Endothelial cell of umbilical vein (primary cell): ENCODE measurements at regions not wholly inside any gene's neighbourhood (a gene's known extent, or its start where the extent isn't known, plus 50 kb on each side); places are given as distances from the start of the nearest gene placed in this dataset.

Source experiments
- BruUV-seq: library from RNA; stranded (reverse); fragments of 400-500 nt; replicated peaks from 2 replicates; lab custom pipeline; 2021; lab: Mats Ljungman, UMichigan
- CTCF ChIA-PET: fragments of 300-600, 350-600 bp; sonication (Branson Sonifier 250); formaldehyde crosslinking; loops from one replicate; lab custom pipeline; 2021; ENCODE audit warnings: antibody characterized with exemption, inconsistent platforms; lab: Charles Lee
- POLR2A ChIA-PET: fragments of 300-600, 350-600 bp; sonication (Branson Sonifier 250); formaldehyde crosslinking; loops from one replicate; lab custom pipeline; 2021; ENCODE audit warnings: antibody characterized with exemption, inconsistent platforms; lab: Charles Lee
- DNase-seq: peaks from one replicate; pipeline ENCODE4 v3.0.0-alpha.2; 2011; ENCODE audit warnings: low read depth, low spot score
- FAIRE-seq: peaks from 2 replicates; lab custom pipeline; 2011; peaks lifted over from hg19 to GRCh38; lab: Jason Lieb, UNC
- H2AFZ ChIP-seq: 2 replicates; pipeline ENCODE4 v1.6.0; 2012; ENCODE audit warnings: low read depth, low read length, control low read depth, inconsistent platforms
- H3K27ac ChIP-seq: 2 replicates; pipeline ENCODE4 v1.5.1; 2011; ENCODE audit warnings: low read depth, mild to moderate bottlenecking, control low read depth, low read length, moderate library complexity; ENCODE audit not compliant: insufficient read depth
- H3K27me3 ChIP-seq, 2 experiments: 2 replicates each; pipeline versions ENCODE4 v1.6.0 to v1.6.1; 2011; ENCODE audit warnings: low read length in 2 of 2, mixed read lengths in 1 of 2; ENCODE audit not compliant: control insufficient read depth in 2 of 2, insufficient read depth in 2 of 2
- H3K36me3 ChIP-seq, 2 experiments: 2 replicates in 1 of 2; 3 replicates in 1 of 2; pipeline ENCODE4 v1.5.1; 2011; ENCODE audit warnings: low read length in 2 of 2, mild to moderate bottlenecking in 1 of 2, moderate library complexity in 1 of 2; ENCODE audit not compliant: control insufficient read depth in 2 of 2, insufficient read depth in 2 of 2; ENCODE audit errors: extremely low read depth in 1 of 2
- H3K4me1 ChIP-seq: 3 replicates; pipeline ENCODE4 v1.5.1; 2011; ENCODE audit warnings: mild to moderate bottlenecking, low read length; ENCODE audit not compliant: control insufficient read depth, insufficient read depth; ENCODE audit errors: extremely low read depth
- H3K4me2 ChIP-seq: 2 replicates; pipeline ENCODE4 v1.6.1; 2011; ENCODE audit warnings: low read length, control low read depth, mixed read lengths; ENCODE audit not compliant: insufficient read depth
- H3K4me3 ChIP-seq, 3 experiments: fragments of 200-600 bp in 1 of 3; sonication (generic), shearing (Covaris generic) in 1 of 3; replicated peaks in 1 of 3; 2 replicates each; pipeline ENCODE4 v1.5.1; 2011 to 2016; ENCODE audit warnings: control low read depth in 3 of 3, low read length in 3 of 3, mild to moderate bottlenecking in 2 of 3, inconsistent platforms in 1 of 3, low read depth in 1 of 3, moderate library complexity in 1 of 3; ENCODE audit not compliant: insufficient read depth in 1 of 3
- H3K79me2 ChIP-seq: 2 replicates; pipeline ENCODE4 v1.6.0; 2012; ENCODE audit warnings: low read length, inconsistent platforms; ENCODE audit not compliant: control insufficient read depth, insufficient read depth
- H3K9ac ChIP-seq: replicated peaks from 2 replicates; pipeline ENCODE3; 2011; ENCODE audit warnings: low read length, control low read depth; ENCODE audit not compliant: insufficient read depth; ENCODE audit errors: extremely low read depth
- H3K9me1 ChIP-seq: replicated peaks from 3 replicates; pipeline ENCODE4 v1.6.0; 2011; ENCODE audit warnings: mild to moderate bottlenecking, low read length; ENCODE audit not compliant: control insufficient read depth, insufficient read depth; ENCODE audit errors: extremely low read depth
- H3K9me3 ChIP-seq: replicated peaks from 2 replicates; pipeline ENCODE4 v1.5.1; 2012; ENCODE audit warnings: low read length, inconsistent platforms; ENCODE audit not compliant: control insufficient read depth, insufficient read depth
- H4K20me1 ChIP-seq: replicated peaks from 2 replicates; pipeline ENCODE3; 2011; ENCODE audit warnings: mild to moderate bottlenecking, low read length; ENCODE audit not compliant: control insufficient read depth, insufficient read depth; ENCODE audit errors: extremely low read depth
- EZH2 ChIP-seq: IDR thresholded peaks from 2 replicates; pipeline ENCODE4 v1.6.1; 2012; ENCODE audit warnings: borderline replicate concordance, low read depth, mild to moderate bottlenecking, moderate library complexity, low read length, inconsistent platforms; ENCODE audit not compliant: severe bottlenecking
- FOS ChIP-seq: IDR thresholded peaks from 2 replicates; pipeline ENCODE4 v1.6.1; 2011; ENCODE audit warnings: mild to moderate bottlenecking, low read length, moderate library complexity, borderline replicate concordance; ENCODE audit not compliant: insufficient read depth
- GATA2 ChIP-seq: IDR thresholded peaks from 2 replicates; pipeline ENCODE4 v1.7.0; 2011; ENCODE audit warnings: low read depth, mild to moderate bottlenecking, moderate library complexity, mixed read lengths, low read length; ENCODE audit not compliant: insufficient read length, insufficient read depth
- JUN ChIP-seq: IDR thresholded peaks from 2 replicates; pipeline ENCODE4 v1.6.1; 2011; ENCODE audit warnings: borderline replicate concordance, low read depth; ENCODE audit not compliant: insufficient read length, insufficient read depth
- MYC ChIP-seq: IDR thresholded peaks from one replicate; pipeline ENCODE4 v1.6.1; 2011; ENCODE audit warnings: mild to moderate bottlenecking, low read depth, low read length
- POLR2A ChIP-seq: IDR thresholded peaks from 2 replicates; pipeline ENCODE4 v1.6.1; 2012; ENCODE audit warnings: low read depth, mild to moderate bottlenecking, control low read depth, low read length
- POLR2AphosphoS5 ChIP-seq: IDR thresholded peaks from 2 replicates; pipeline ENCODE4 v1.6.1; 2012; ENCODE audit warnings: low read depth, mild to moderate bottlenecking, control low read depth, low read length, moderate library complexity; ENCODE audit not compliant: insufficient read depth
- dilution Hi-C: fragments of 300-500 bp; cut with MboI; formaldehyde crosslinking; loops from one replicate; pipeline ENCODE4 v1.15.0; 2019; ENCODE audit warnings: low sequenced_read_pairs; ENCODE audit not compliant: extremely low pct_ligation_motif_present
- intact Hi-C: fragments of 100-400 bp; cut with micrococcal nuclease; formaldehyde crosslinking; loops from one replicate; pipeline ENCODE4 v1.10.0; 2022
- TF ChIP-seq, protein P1 (sequence below), 2 donors: IDR thresholded peaks; 1 replicate in 1 of 2; 2 replicates in 1 of 2; pipeline ENCODE4 v1.5.1; 2011; ENCODE audit warnings: low read length in 2 of 2, mild to moderate bottlenecking in 2 of 2, moderate library complexity in 2 of 2, control low read depth in 1 of 2, inconsistent platforms in 1 of 2, low read depth in 1 of 2; ENCODE audit not compliant: insufficient read depth in 1 of 2; ENCODE audit errors: extremely low read depth in 1 of 2
- TF ChIP-seq, protein P2 (sequence below): IDR thresholded peaks from 2 replicates; pipeline ENCODE4 v1.6.1; 2011; ENCODE audit not compliant: insufficient read depth, insufficient read length

- Histone ChIP-seq H3K4me2 (no peak overlapping the region), H3K27me3 (no peaks in the 10 kb centered on the region), H3K27ac (no peak overlapping the region), H2AFZ (no peak overlapping the region), H3K9me1 (no peaks in the 10 kb centered on the region), H3K4me1 (no peaks in the 10 kb centered on the region), H3K9me3 (no peaks in the 10 kb centered on the region), H4K20me1 (no peaks in the 10 kb centered on the region), H3K36me3 (no peaks in the 10 kb centered on the region), H3K4me3 (no peak overlapping the region), H3K9ac (no peak overlapping the region), H3K79me2 (no peaks in the 10 kb centered on the region)
- intact Hi-C loops (no loop called here), dilution Hi-C loops (no loop called here)
- ChIA-PET POLR2A (no interaction called here), CTCF (no interaction called here)
- DNase-seq (no peak), FAIRE-seq (no peak)
- no TSS peak for BruUV-seq
- TF ChIP-seq, protein P1, sequence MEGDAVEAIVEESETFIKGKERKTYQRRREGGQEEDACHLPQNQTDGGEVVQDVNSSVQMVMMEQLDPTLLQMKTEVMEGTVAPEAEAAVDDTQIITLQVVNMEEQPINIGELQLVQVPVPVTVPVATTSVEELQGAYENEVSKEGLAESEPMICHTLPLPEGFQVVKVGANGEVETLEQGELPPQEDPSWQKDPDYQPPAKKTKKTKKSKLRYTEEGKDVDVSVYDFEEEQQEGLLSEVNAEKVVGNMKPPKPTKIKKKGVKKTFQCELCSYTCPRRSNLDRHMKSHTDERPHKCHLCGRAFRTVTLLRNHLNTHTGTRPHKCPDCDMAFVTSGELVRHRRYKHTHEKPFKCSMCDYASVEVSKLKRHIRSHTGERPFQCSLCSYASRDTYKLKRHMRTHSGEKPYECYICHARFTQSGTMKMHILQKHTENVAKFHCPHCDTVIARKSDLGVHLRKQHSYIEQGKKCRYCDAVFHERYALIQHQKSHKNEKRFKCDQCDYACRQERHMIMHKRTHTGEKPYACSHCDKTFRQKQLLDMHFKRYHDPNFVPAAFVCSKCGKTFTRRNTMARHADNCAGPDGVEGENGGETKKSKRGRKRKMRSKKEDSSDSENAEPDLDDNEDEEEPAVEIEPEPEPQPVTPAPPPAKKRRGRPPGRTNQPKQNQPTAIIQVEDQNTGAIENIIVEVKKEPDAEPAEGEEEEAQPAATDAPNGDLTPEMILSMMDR (IDR thresholded peaks at IDR 0.05; ENCODE audit: extremely low read depth in 1 of 2, insufficient read depth in 1 of 2, low read depth in 1 of 2, low read length in 2 of 2) = no peak
- TF ChIP-seq EZH2 = no peak
- TF ChIP-seq MYC = no peak
- TF ChIP-seq FOS = no peak
- TF ChIP-seq GATA2 = no peak
- TF ChIP-seq, protein P2, sequence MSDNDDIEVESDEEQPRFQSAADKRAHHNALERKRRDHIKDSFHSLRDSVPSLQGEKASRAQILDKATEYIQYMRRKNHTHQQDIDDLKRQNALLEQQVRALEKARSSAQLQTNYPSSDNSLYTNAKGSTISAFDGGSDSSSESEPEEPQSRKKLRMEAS = no peak
- TF ChIP-seq POLR2A = no peak
- TF ChIP-seq JUN = no peak
- TF ChIP-seq POLR2AphosphoS5 = no peak
These were observed 384.5 kb upstream of the MEIS1 start for GRCh38 chr2:66050392-66050791.
